ENCODE measurements at regions not wholly inside any gene's neighbourhood (a gene's known extent, or its start where the extent isn't known, plus 50 kb on each side); places are given as distances from the start of the nearest gene placed in this dataset.
A peak's percentile ranks its signal among the peaks of the same experiment; 100 is the strongest.
"Not testable (repeated sequence)": the region's sequence is repeated elsewhere in the genome, so short reads cannot be mapped to it uniquely, and the experiment has no call there.

GRCh38 chr6:98335594-98335993, 498.8 kb upstream of the POU3F2 start:
- no peak for DNase-seq

GRCh38 chr6:98339506-98339905, 494.9 kb upstream of the POU3F2 start:
- DNase-seq: no peak

- DNase-seq: no peak
These were observed 491.4 kb upstream of the POU3F2 start for GRCh38 chr6:98343004-98343403.

- DNase-seq: no peak
These were observed 490.6 kb upstream of the POU3F2 start for GRCh38 chr6:98343797-98344196.

GRCh38 chr6:98352348-98352747, 482.0 kb upstream of the POU3F2 start:
- DNase-seq: no peak

- no peak for DNase-seq
These were observed 476.2 kb upstream of the POU3F2 start for GRCh38 chr6:98358173-98358572.

- DNase-seq: no peak
These were observed 468.0 kb upstream of the POU3F2 start for GRCh38 chr6:98366371-98366770.

- DNase-seq: no peak
These were observed 453.8 kb upstream of the POU3F2 start for GRCh38 chr6:98380589-98380988.

- DNase-seq: no peak
These were observed 452.1 kb upstream of the POU3F2 start for GRCh38 chr6:98382246-98382645.

GRCh38 chr6:98384334-98384733, 450.0 kb upstream of the POU3F2 start:
- no peak for DNase-seq

- DNase-seq: no peak
These were observed 449.6 kb upstream of the POU3F2 start for GRCh38 chr6:98384801-98385200.

- DNase-seq: no peak
These were observed 438.7 kb upstream of the POU3F2 start for GRCh38 chr6:98395610-98396166.

- DNase-seq: no peak
These were observed 418.3 kb upstream of the POU3F2 start for GRCh38 chr6:98416027-98416426.

- DNase-seq: not testable (repeated sequence)
These were observed 417.7 kb upstream of the POU3F2 start for GRCh38 chr6:98416497-98417158.

GRCh38 chr6:98433325-98434056, 400.9 kb upstream of the POU3F2 start:
- DNase-seq: no peak

GRCh38 chr6:98443633-98444032, 390.7 kb upstream of the POU3F2 start:
- DNase-seq: no peak

- DNase-seq: no peak
These were observed 381.7 kb upstream of the POU3F2 start for GRCh38 chr6:98452685-98453084.

- DNase-seq: no peak
These were observed 379.5 kb upstream of the POU3F2 start for GRCh38 chr6:98454809-98455322.

GRCh38 chr6:98458708-98459107, 375.7 kb upstream of the POU3F2 start:
- DNase-seq: no peak

- DNase-seq: peak; percentile 24
These were observed 371.1 kb upstream of the POU3F2 start for GRCh38 chr6:98463038-98464000.

GRCh38 chr6:98467091-98467490, 367.3 kb upstream of the POU3F2 start:
- no peak for DNase-seq

GRCh38 chr6:98467902-98468301, 366.5 kb upstream of the POU3F2 start:
- no peak for DNase-seq
